ENCODE measurements at regions not wholly inside any gene's neighbourhood (a gene's known extent, or its start where the extent isn't known, plus 50 kb on each side); places are given as distances from the start of the nearest gene placed in this dataset.

DNA sequence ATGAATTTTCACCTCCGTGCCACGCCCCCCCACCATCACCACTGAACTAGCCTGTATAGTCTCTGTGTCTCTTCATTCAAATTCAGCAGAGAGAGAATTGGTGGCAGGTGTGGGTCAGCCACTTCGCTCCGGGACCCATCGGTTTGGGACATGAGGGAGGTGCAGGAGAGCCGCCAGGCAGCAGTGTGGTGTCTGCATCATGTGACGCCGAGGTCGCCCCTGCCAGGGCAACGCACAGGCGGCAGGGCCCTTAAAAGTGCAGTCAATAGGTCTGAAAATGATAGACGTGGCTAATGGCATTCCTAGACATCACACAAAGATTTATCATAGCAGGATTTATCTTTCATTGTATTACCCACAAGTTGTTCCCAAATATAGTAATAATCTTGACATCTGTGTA lies 100.6 kb upstream of the RNF32 start:
- TF ChIP-seq, protein P1, sequence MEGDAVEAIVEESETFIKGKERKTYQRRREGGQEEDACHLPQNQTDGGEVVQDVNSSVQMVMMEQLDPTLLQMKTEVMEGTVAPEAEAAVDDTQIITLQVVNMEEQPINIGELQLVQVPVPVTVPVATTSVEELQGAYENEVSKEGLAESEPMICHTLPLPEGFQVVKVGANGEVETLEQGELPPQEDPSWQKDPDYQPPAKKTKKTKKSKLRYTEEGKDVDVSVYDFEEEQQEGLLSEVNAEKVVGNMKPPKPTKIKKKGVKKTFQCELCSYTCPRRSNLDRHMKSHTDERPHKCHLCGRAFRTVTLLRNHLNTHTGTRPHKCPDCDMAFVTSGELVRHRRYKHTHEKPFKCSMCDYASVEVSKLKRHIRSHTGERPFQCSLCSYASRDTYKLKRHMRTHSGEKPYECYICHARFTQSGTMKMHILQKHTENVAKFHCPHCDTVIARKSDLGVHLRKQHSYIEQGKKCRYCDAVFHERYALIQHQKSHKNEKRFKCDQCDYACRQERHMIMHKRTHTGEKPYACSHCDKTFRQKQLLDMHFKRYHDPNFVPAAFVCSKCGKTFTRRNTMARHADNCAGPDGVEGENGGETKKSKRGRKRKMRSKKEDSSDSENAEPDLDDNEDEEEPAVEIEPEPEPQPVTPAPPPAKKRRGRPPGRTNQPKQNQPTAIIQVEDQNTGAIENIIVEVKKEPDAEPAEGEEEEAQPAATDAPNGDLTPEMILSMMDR (IDR thresholded peaks at IDR 0.05), result no peak
- TF ChIP-seq SIN3A (IDR thresholded peaks at IDR 0.05; ENCODE audit: borderline replicate concordance, insufficient read depth, low read depth, low read length), result no peak
- TF ChIP-seq, protein P2, sequence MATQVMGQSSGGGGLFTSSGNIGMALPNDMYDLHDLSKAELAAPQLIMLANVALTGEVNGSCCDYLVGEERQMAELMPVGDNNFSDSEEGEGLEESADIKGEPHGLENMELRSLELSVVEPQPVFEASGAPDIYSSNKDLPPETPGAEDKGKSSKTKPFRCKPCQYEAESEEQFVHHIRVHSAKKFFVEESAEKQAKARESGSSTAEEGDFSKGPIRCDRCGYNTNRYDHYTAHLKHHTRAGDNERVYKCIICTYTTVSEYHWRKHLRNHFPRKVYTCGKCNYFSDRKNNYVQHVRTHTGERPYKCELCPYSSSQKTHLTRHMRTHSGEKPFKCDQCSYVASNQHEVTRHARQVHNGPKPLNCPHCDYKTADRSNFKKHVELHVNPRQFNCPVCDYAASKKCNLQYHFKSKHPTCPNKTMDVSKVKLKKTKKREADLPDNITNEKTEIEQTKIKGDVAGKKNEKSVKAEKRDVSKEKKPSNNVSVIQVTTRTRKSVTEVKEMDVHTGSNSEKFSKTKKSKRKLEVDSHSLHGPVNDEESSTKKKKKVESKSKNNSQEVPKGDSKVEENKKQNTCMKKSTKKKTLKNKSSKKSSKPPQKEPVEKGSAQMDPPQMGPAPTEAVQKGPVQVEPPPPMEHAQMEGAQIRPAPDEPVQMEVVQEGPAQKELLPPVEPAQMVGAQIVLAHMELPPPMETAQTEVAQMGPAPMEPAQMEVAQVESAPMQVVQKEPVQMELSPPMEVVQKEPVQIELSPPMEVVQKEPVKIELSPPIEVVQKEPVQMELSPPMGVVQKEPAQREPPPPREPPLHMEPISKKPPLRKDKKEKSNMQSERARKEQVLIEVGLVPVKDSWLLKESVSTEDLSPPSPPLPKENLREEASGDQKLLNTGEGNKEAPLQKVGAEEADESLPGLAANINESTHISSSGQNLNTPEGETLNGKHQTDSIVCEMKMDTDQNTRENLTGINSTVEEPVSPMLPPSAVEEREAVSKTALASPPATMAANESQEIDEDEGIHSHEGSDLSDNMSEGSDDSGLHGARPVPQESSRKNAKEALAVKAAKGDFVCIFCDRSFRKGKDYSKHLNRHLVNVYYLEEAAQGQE (IDR thresholded peaks at IDR 0.05; ENCODE audit: insufficient read depth in 1 of 2, low read depth in 2 of 2, low read length in 1 of 2), result no peak

All from Panc1 (cell line).